K562 (cell line): ENCODE measurements at regions not wholly inside any gene's neighbourhood (a gene's known extent, or its start where the extent isn't known, plus 50 kb on each side); places are given as distances from the start of the nearest gene placed in this dataset.

Experiments used
- ATAC-seq: fragments of 200-7000 bp; cut with Tn5 transposase; 3 replicates; pipeline ENCODE4 v1.9.1; 2020; ENCODE audit warnings: moderate library complexity
- BruUV-seq: library from RNA; stranded (reverse); fragments of 400-500 nt; replicated peaks from 2 replicates; lab custom pipeline; 2021; lab: Mats Ljungman, UMichigan
- CTCF ChIA-PET: fragments of 300-600 bp; formaldehyde crosslinking; extraction: SDS; loops from one replicate; lab custom pipeline; 2021; ENCODE audit warnings: low intra/inter-chr PET ratio; lab: Yijun Ruan, JAX
- POLR2A ChIA-PET: fragments of 300-600, 350-650 bp; sonication (Branson Sonifier 250); formaldehyde crosslinking; extraction: SDS; loops from one replicate; lab custom pipeline; 2021; ENCODE audit warnings: antibody characterized with exemption, inconsistent platforms; lab: Yijun Ruan, JAX
- DNase-seq, 4 experiments: peaks; one replicate each; pipeline versions ENCODE4 v3.0.0 to v3.0.0-alpha.2; 2011 to 2018; ENCODE audit warnings: low spot score in 3 of 4, mixed read lengths in 3 of 4; ENCODE audit errors: extremely low read depth in 1 of 4
- FAIRE-seq: peaks from 2 replicates; lab custom pipeline; 2011; peaks lifted over from hg19 to GRCh38; lab: Jason Lieb, UNC
- H2AFZ ChIP-seq: 2 replicates; pipeline ENCODE4 v1.6.0; 2011; ENCODE audit warnings: low read depth, low read length, control low read depth, inconsistent platforms
- H3K27ac ChIP-seq: fragments of 200-600 bp; 3 replicates; pipeline ENCODE4 v1.8.0; 2011; ENCODE audit warnings: low read depth, mild to moderate bottlenecking, control low read depth, inconsistent platforms, low read length, moderate library complexity, mixed read lengths; ENCODE audit errors: extremely low read depth
- H3K27me3 ChIP-seq, 2 experiments: fragments of 300-600 bp in 1 of 2; 2 replicates in 1 of 2; 3 replicates in 1 of 2; pipeline versions ENCODE4 v1.6.0 to v1.8.0; 2011; ENCODE audit warnings: inconsistent platforms in 2 of 2, low read length in 2 of 2, mild to moderate bottlenecking in 1 of 2, mixed read lengths in 1 of 2, moderate library complexity in 1 of 2; ENCODE audit not compliant: control insufficient read depth in 2 of 2, insufficient read depth in 2 of 2
- H3K36me3 ChIP-seq: fragments of 300-600 bp; 3 replicates; pipeline ENCODE4 v1.8.0; 2011; ENCODE audit warnings: mild to moderate bottlenecking, low read length, inconsistent platforms; ENCODE audit not compliant: control insufficient read depth, insufficient read depth
- H3K4me1 ChIP-seq, 2 experiments: fragments of 200-600 bp in 1 of 2; replicated peaks in 1 of 2; 2 replicates in 1 of 2; 3 replicates in 1 of 2; pipeline versions ENCODE4 v1.5.1 to v1.8.0; 2011; ENCODE audit warnings: inconsistent platforms in 2 of 2, low read length in 2 of 2, mild to moderate bottlenecking in 1 of 2, mixed read lengths in 1 of 2, moderate library complexity in 1 of 2; ENCODE audit not compliant: control insufficient read depth in 2 of 2, insufficient read depth in 2 of 2
- H3K4me2 ChIP-seq: 2 replicates; pipeline ENCODE4 v1.6.1; 2011; ENCODE audit warnings: low read length, control low read depth, inconsistent platforms, mixed read lengths; ENCODE audit not compliant: insufficient read depth
- H3K4me3 ChIP-seq: fragments of 200-600 bp; sonication (generic), shearing (Covaris generic); 2 replicates; pipeline ENCODE4 v1.5.1; 2016; ENCODE audit warnings: control low read depth, inconsistent platforms
- H3K79me2 ChIP-seq: fragments of 200-600 bp; 3 replicates; pipeline ENCODE4 v1.8.0; 2011; ENCODE audit warnings: low read length, inconsistent platforms; ENCODE audit not compliant: control insufficient read depth, insufficient read depth
- H3K9ac ChIP-seq, 2 experiments: 2 replicates each; pipeline versions ENCODE4 v1.6.0 to v1.6.1; 2011; ENCODE audit warnings: low read depth in 2 of 2, low read length in 2 of 2, control low read depth in 1 of 2, inconsistent platforms in 1 of 2, mild to moderate bottlenecking in 1 of 2, mixed read lengths in 1 of 2; ENCODE audit not compliant: insufficient read depth in 1 of 2
- H3K9me1 ChIP-seq: one replicate; pipeline ENCODE4 v1.6.0; 2011; ENCODE audit warnings: inconsistent platforms, mild to moderate bottlenecking, low read length, moderate library complexity; ENCODE audit not compliant: control insufficient read depth, insufficient read depth
- H3K9me3 ChIP-seq: replicated peaks from 2 replicates; pipeline ENCODE4 v1.5.1; 2011; ENCODE audit warnings: low read depth, low read length, inconsistent platforms; ENCODE audit not compliant: control insufficient read depth, insufficient read depth
- H4K20me1 ChIP-seq: replicated peaks from 2 replicates; pipeline ENCODE4 v1.6.1; 2011; ENCODE audit warnings: low read length, inconsistent platforms, mixed read lengths; ENCODE audit not compliant: control insufficient read depth, insufficient read depth
- FOXJ3 ChIP-seq: sonication (generic); formaldehyde crosslinking; IDR thresholded peaks from 2 replicates; pipeline ENCODE4 v1.4.0; 2020; ENCODE audit warnings: mild to moderate bottlenecking, missing genetic modification reagents
- FOXK2 ChIP-seq, 2 experiments: fragments of 450-650 bp; IDR thresholded peaks in 1 of 2; conservative IDR thresholded peaks in 1 of 2; 2 replicates each; pipeline ENCODE4 v1.6.1; 2016; ENCODE audit warnings: low read depth in 2 of 2, mild to moderate bottlenecking in 1 of 2
- FUS ChIP-seq: fragments of 200-400 bp; formaldehyde crosslinking; optimal IDR thresholded peaks from 2 replicates; pipeline ENCODE3; 2017; ENCODE audit warnings: low read depth, low read length
- NR2F6 ChIP-seq: fragments of 450-650 bp; formaldehyde crosslinking; IDR thresholded peaks from 2 replicates; pipeline ENCODE4 v1.4.0; 2020; ENCODE audit warnings: mild to moderate bottlenecking
- POLR3G ChIP-seq: IDR thresholded peaks from 2 replicates; pipeline ENCODE4 v1.6.1; 2011; ENCODE audit not compliant: insufficient read length, insufficient replicate concordance; ENCODE audit errors: extremely low read depth
- RBBP5 ChIP-seq: fragments of 200-600 bp; sonication (generic); IDR thresholded peaks from 2 replicates; pipeline ENCODE4 v1.6.1; 2012; ENCODE audit warnings: borderline replicate concordance, mild to moderate bottlenecking, low read length, control low read depth, inconsistent platforms; ENCODE audit not compliant: insufficient read depth, poor library complexity, severe bottlenecking
- RFX5 ChIP-seq: IDR thresholded peaks from 2 replicates; pipeline ENCODE4 v1.6.1; 2011; ENCODE audit warnings: low read depth, mild to moderate bottlenecking, improper control_type of control experiment, low read length
- STAG1 ChIP-seq: sonication (generic); formaldehyde crosslinking; IDR thresholded peaks from 2 replicates; pipeline ENCODE4 v1.5.0; 2020; ENCODE audit warnings: missing genetic modification reagents, borderline replicate concordance
- ZNF431 ChIP-seq: sonication (generic); formaldehyde crosslinking; IDR thresholded peaks from 2 replicates; pipeline ENCODE4 v1.8.0; 2022; ENCODE audit warnings: mild to moderate bottlenecking, missing genetic modification reagents
- WGBS: fragments of 100-300 bp; shearing (Covaris generic); methylation state at CpG from one replicate; pipeline ENCODE4 v1.1.6; 2016; ENCODE audit warnings: low coverage, mixed read lengths; ENCODE audit not compliant: insufficient coverage; ENCODE audit errors: missing lambda C conversion rate; 5-methylcytosine and 5-hydroxymethylcytosine counted together
- in situ Hi-C: fragments of 300-500 bp; cut with MboI; formaldehyde crosslinking; loops from 4 replicates; pipeline ENCODE4 v1.15.0; 2018; ENCODE audit warnings: inconsistent platforms, mixed read lengths
- intact Hi-C: fragments of 100-400 bp; cut with micrococcal nuclease; formaldehyde crosslinking; loops from 2 replicates; pipeline ENCODE4 v1.14.2; 2022
- TF ChIP-seq, protein P1 (sequence below): fragments of 250-450 bp; sonication (Bioruptor Pico); IDR thresholded peaks from 2 replicates; pipeline ENCODE4 v1.8.0; 2021; ENCODE audit warnings: mild to moderate bottlenecking, moderate library complexity
- TF ChIP-seq, protein P2 (sequence below): sonication (generic); formaldehyde crosslinking; IDR thresholded peaks from 2 replicates; pipeline ENCODE4 v1.8.0; 2022; ENCODE audit warnings: mild to moderate bottlenecking, missing genetic modification reagents
- TF ChIP-seq, protein P3 (sequence below): fragments of 250-450 bp; sonication (Bioruptor Pico); IDR thresholded peaks from 2 replicates; pipeline ENCODE4 v1.5.0; 2021

DNA sequence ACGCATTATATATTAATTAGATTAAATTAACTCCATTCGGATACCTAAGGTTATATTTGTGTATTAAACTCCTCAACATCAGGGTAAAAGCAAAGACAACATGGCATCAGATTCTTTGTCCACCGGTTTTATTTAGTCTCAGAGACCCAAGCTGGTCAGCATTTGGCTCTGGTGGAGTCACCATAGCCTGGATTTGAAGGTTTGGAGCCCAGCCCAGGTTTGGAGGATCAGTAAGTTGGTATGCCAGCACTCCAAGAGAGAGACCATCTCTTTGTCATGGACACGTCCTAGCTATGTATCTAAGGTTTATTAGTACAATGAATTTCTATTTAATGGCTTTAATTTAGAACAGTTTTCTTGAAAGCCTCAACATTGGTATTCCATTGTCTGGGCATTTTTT, 328.4 kb upstream of the RBFOX1 start:
- H3K9me3 ChIP-seq = no peaks in the 10 kb centered on the region
- H3K4me2 ChIP-seq = no peak overlapping the region
- POLR2A ChIA-PET = no interaction called here
- no peak for FAIRE-seq
- no peaks in the 10 kb centered on the region for H3K36me3 ChIP-seq
- H3K4me1 ChIP-seq = no peaks in the 10 kb centered on the region
- no peak overlapping the region for H2AFZ ChIP-seq
- 1% methylated on average over 4 of the region's 4 CpGs for WGBS
- TF ChIP-seq ZNF431 (CRISPR knock-in tag) (no peak), POLR3G (no peak), STAG1 (CRISPR knock-in tag) (no peak), FUS (no peak), FOXJ3 (no peak)
- TF ChIP-seq, all 486 proteins: peak for 0
- no TSS peak for BruUV-seq
- H3K79me2 ChIP-seq = no peaks in the 10 kb centered on the region
- in situ Hi-C loops (no loop called here), intact Hi-C loops (no loop called here)
- no peaks in the 10 kb centered on the region for H3K9me1 ChIP-seq
- H4K20me1 ChIP-seq = no peaks in the 10 kb centered on the region
- no peak for DNase-seq
- H3K27me3 ChIP-seq = no peaks in the 10 kb centered on the region
- CTCF ChIA-PET = no interaction called here
- no peak overlapping the region for H3K27ac ChIP-seq
- H3K9ac ChIP-seq = no peak overlapping the region
- no peak for ATAC-seq
- H3K4me3 ChIP-seq = no peak overlapping the region

DNA sequence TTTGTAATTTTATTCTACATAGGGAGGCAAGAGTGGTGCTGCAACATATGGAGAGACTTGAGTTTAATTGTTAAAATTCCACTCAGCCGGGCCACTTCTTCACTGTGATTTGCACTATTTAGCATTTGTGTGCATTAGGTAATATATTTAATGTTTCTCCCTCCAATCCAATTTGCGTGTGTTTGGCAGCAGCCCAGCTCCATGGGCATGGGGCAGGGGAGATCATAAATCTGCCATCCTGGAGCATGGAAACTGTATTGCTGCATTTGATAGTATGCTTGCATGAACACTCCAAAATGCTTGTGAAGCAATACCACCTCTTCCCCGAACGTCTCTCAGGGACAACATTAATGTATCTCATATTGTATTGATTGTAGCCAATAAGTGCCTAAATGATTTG, 339.1 kb upstream of the RBFOX1 start:
- H4K20me1 ChIP-seq = no peaks in the 10 kb centered on the region
- H3K9me3 ChIP-seq = no peaks in the 10 kb centered on the region
- H3K9ac ChIP-seq = no peak overlapping the region
- no peaks in the 10 kb centered on the region for H3K9me1 ChIP-seq
- FAIRE-seq = no peak
- intact Hi-C loops (no loop called here), in situ Hi-C loops (no loop called here)
- H3K4me2 ChIP-seq = no peak overlapping the region
- H3K27me3 ChIP-seq = peaks cover 0 to 5% of the 10 kb centered on the region in 2 experiments; a peak in 1 of 5 replicates
- no peaks in the 10 kb centered on the region for H3K36me3 ChIP-seq
- no peak for DNase-seq
- BruUV-seq = no TSS peak
- CTCF ChIA-PET = interaction anchor here (0.6 kb wide), 1 partner anchor 1808 kb away, joined by 3 read pairs; no protein-coding TSS in a partner anchor
- H3K4me1 ChIP-seq = no peaks in the 10 kb centered on the region
- H3K4me3 ChIP-seq = no peak overlapping the region
- no peak overlapping the region for H2AFZ ChIP-seq
- no peak overlapping the region for H3K27ac ChIP-seq
- 0% methylated on average over 4 of the region's 4 CpGs for WGBS
- no peaks in the 10 kb centered on the region for H3K79me2 ChIP-seq
- POLR2A ChIA-PET = interaction anchor here (0.9 kb wide), 1 partner anchor 71 kb away, joined by 3 read pairs; no protein-coding TSS in a partner anchor
- no peak for ATAC-seq
- TF ChIP-seq, protein P1, sequence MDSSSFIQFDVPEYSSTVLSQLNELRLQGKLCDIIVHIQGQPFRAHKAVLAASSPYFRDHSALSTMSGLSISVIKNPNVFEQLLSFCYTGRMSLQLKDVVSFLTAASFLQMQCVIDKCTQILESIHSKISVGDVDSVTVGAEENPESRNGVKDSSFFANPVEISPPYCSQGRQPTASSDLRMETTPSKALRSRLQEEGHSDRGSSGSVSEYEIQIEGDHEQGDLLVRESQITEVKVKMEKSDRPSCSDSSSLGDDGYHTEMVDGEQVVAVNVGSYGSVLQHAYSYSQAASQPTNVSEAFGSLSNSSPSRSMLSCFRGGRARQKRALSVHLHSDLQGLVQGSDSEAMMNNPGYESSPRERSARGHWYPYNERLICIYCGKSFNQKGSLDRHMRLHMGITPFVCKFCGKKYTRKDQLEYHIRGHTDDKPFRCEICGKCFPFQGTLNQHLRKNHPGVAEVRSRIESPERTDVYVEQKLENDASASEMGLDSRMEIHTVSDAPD (CRISPR knock-in tag) = no peak
- TF ChIP-seq RFX5 (no peak), RBBP5 (no peak), FOXK2 (conservative IDR thresholded peaks at IDR 0.05 in 1 of 2, IDR thresholded peaks at IDR 0.05 in 1 of 2; ENCODE audit: low read depth in 2 of 2) (no peak), NR2F6 (CRISPR knock-in tag) (no peak)
- TF ChIP-seq, protein P2, sequence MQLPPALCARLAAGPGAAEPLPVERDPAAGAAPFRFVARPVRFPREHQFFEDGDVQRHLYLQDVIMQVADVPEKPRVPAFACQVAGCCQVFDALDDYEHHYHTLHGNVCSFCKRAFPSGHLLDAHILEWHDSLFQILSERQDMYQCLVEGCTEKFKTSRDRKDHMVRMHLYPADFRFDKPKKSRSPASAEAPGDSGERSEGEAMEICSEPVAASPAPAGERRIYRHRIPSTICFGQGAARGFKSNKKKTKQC (CRISPR knock-in tag) = no peak
- TF ChIP-seq, protein P3, sequence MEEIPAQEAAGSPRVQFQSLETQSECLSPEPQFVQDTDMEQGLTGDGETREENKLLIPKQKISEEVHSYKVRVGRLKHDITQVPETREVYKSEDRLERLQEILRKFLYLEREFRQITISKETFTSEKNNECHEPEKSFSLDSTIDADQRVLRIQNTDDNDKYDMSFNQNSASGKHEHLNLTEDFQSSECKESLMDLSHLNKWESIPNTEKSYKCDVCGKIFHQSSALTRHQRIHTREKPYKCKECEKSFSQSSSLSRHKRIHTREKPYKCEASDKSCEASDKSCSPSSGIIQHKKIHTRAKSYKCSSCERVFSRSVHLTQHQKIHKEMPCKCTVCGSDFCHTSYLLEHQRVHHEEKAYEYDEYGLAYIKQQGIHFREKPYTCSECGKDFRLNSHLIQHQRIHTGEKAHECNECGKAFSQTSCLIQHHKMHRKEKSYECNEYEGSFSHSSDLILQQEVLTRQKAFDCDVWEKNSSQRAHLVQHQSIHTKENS (CRISPR knock-in tag) = no peak
